Activated T-helper 17 cell treated with anti-CD3 and anti-CD28 coated beads, Interleukin-2, amount 50 U/mL, for 72 hours (primary cell): ENCODE measurements at regions not wholly inside any gene's neighbourhood (a gene's known extent, or its start where the extent isn't known, plus 50 kb on each side); places are given as distances from the start of the nearest gene placed in this dataset.
A peak's percentile ranks its signal among the peaks of the same experiment; 100 is the strongest.
"Not testable (repeated sequence)": the region's sequence is repeated elsewhere in the genome, so short reads cannot be mapped to it uniquely, and the experiment has no call there.

ENCODE experiments used
- ATAC-seq: fragments of 150-1000 bp; cut with Tn5 transposase; replicated peaks from 2 replicates; pipeline ENCODE4 v1.10.0; 2021; ENCODE audit warnings: mild to moderate bottlenecking, moderate library complexity
- H3K27ac Mint-ChIP-seq: one replicate; pipeline ENCODE4 v1.8.0; 2022; ENCODE audit warnings: mixed read lengths
- H3K27me3 Mint-ChIP-seq: one replicate; pipeline ENCODE4 v1.8.0; 2022; ENCODE audit warnings: mixed read lengths
- H3K36me3 Mint-ChIP-seq: one replicate; pipeline ENCODE4 v1.8.0; 2022; ENCODE audit warnings: low read depth, mild to moderate bottlenecking, mixed read lengths
- H3K4me1 Mint-ChIP-seq: one replicate; pipeline ENCODE4 v1.8.0; 2022; ENCODE audit warnings: mixed read lengths
- H3K4me3 Mint-ChIP-seq: one replicate; pipeline ENCODE4 v1.8.0; 2022; ENCODE audit warnings: mild to moderate bottlenecking, mixed read lengths
- H3K9me3 Mint-ChIP-seq: one replicate; pipeline ENCODE4 v1.8.0; 2022; ENCODE audit warnings: mixed read lengths

DNA sequence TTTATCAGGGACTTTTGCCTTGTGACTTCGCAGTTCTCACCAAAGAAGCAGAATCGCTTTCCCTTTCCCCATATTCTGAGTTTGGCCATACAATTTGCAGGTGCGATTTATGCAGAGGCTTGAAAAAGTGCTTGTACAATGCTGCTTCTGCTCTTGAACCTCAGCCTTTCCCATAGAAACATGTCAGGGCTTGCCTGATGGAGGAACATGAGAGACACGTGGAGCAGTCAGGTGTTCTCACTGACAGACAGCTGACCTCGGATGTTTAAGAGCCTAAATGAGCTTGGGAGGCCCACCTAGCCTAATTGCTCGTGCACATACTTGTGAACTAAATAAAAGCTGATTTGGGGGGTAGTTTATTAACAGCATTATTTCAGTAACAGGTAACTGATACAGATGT lies 290.0 kb downstream of the S1PR1 start:
- ATAC-seq, result no peak
- Mint-ChIP-seq H3K4me3 (no peak overlapping the region), H3K27ac (no peak overlapping the region), H3K4me1 (no peaks in the 10 kb centered on the region), H3K27me3 (peaks cover 20% of the 10 kb centered on the region), H3K36me3 (no peaks in the 10 kb centered on the region), H3K9me3 (no peaks in the 10 kb centered on the region)

DNA sequence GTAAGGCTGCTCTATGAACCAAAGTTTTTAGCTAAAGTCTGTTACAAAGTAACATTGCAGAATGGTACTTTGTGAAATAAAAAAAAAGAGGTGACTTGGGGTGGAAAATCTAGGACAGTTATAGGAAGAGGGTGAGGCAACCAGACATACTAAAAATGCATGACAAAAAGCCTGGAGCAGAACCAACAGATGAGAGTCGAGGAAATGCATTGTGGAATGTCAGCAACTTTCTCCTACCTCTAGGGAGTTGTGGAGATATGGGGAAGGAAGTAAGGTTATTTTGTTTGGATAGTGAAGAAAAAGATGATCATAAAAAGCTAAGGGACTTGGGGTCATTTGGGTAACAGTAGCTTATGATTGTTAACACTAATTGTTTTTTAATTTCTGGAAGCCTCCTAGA lies 295.6 kb downstream of the S1PR1 start:
- H3K36me3 Mint-ChIP-seq, result no peaks in the 10 kb centered on the region
- H3K27ac Mint-ChIP-seq, result no peak overlapping the region
- H3K4me3 Mint-ChIP-seq, result no peak overlapping the region
- no peaks in the 10 kb centered on the region for H3K4me1 Mint-ChIP-seq
- ATAC-seq, result no peak
- H3K27me3 Mint-ChIP-seq, result peaks cover 16% of the 10 kb centered on the region
- H3K9me3 Mint-ChIP-seq, result no peaks in the 10 kb centered on the region

DNA sequence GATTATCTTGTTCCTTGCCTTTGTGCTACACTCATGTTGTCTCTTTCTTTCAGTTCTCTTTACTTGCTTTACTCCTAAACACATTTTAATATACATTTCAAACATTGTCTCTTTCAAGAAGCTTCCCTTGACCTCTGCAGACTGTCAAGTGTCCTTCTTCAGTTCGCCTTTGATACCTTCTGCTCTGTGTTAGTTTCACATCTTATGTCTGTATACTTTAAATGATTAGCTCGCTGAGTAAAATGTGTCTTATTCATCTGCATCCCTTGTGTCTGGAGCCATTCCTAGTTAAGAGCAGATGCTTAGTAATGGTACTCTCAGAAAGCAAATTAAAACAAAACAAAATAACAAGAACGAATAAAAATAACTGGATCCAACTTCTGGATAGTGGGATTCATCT lies 303.3 kb downstream of the S1PR1 start:
- Mint-ChIP-seq H3K9me3 (no peaks in the 10 kb centered on the region), H3K4me1 (no peaks in the 10 kb centered on the region), H3K36me3 (no peaks in the 10 kb centered on the region), H3K4me3 (no peak overlapping the region), H3K27me3 (peaks cover 10% of the 10 kb centered on the region), H3K27ac (no peak overlapping the region)
- ATAC-seq, result no peak

DNA sequence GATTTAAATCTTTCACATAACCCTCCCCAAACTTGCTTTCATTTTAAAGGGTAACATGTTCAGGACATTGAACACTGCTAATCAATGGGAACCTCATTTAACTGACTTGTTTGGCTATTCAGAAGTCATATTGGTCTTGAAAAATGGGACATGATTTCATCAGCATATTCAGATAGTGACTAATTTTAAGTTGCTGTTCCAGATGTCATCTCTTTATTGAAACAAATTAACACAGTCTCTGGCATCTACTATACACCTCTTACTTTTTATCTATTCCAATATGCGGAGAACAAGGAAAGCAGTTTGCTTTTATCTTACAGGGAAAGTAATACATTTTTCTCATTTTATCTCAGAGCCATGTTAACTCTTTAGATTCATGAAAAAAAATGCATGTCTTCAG lies 310.1 kb downstream of the S1PR1 start:
- Mint-ChIP-seq H3K27ac (no peak overlapping the region), H3K27me3 (no peaks in the 10 kb centered on the region), H3K4me1 (no peaks in the 10 kb centered on the region), H3K9me3 (no peaks in the 10 kb centered on the region), H3K36me3 (no peaks in the 10 kb centered on the region), H3K4me3 (no peak overlapping the region)
- no peak for ATAC-seq

DNA sequence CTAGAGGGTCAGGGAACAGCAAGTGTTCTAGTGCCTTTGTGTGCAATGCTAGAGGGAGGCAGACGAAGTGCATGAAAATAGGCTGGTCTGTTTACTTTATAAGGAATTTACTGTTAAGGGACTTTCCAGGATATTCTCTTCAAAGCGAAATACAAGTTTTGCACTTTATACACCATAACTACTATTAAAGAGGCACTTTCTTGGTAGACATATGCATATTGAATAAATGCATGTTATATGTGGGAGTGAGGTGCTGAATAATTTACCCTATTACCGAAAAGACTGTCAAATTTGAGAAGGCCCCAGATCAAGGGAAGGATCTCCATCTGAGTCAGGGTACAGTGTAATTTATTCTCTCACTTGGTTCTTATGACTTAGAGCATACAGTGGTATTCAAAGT lies 310.5 kb downstream of the S1PR1 start:
- Mint-ChIP-seq H3K9me3 (no peaks in the 10 kb centered on the region), H3K4me3 (no peak overlapping the region), H3K36me3 (no peaks in the 10 kb centered on the region), H3K4me1 (no peaks in the 10 kb centered on the region), H3K27ac (no peak overlapping the region), H3K27me3 (no peaks in the 10 kb centered on the region)
- ATAC-seq, result no peak

DNA sequence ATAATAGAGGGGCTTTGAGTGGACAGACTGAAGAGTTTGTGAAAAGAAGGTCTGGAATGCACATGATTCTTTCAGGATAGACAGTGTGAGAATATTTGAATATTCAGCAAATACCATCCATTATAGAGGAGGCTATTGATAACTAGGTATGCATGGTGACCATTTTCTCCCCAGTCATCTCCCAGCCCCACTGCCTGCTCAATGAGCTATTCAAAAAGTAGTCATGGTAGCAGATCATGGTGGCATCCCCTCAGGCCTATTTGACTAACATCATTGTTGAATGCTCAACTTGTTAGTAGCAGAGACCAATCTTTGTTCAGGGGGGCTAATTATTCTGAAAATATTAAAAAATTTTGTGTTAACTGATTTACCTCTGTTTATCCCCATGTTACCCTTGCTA lies 311.6 kb downstream of the S1PR1 start:
- Mint-ChIP-seq H3K27ac (no peak overlapping the region), H3K9me3 (no peaks in the 10 kb centered on the region), H3K27me3 (no peaks in the 10 kb centered on the region), H3K36me3 (no peaks in the 10 kb centered on the region), H3K4me3 (no peak overlapping the region), H3K4me1 (no peaks in the 10 kb centered on the region)
- no peak for ATAC-seq

DNA sequence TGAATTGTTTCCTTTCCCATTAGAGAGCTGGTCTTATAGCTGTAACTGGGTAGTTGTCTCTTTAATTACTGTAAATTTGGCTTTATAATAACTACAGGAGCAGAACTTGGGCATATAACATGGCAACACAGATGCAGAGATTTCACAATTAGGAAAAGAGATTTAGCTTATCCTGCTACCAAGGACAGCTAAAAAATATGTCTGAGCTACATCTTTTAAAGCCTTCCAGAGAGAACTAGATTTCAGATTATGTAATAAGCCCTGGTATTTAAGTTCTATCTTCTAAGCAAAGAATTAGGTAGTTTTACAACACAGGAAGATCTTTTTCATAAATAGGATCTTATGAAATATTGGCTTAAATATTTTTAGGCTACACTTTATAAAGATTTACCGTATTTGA lies 313.8 kb downstream of the S1PR1 start:
- Mint-ChIP-seq H3K4me1 (no peaks in the 10 kb centered on the region), H3K9me3 (no peaks in the 10 kb centered on the region), H3K27ac (no peak overlapping the region), H3K27me3 (no peaks in the 10 kb centered on the region), H3K36me3 (no peaks in the 10 kb centered on the region), H3K4me3 (no peak overlapping the region)
- ATAC-seq, result no peak

DNA sequence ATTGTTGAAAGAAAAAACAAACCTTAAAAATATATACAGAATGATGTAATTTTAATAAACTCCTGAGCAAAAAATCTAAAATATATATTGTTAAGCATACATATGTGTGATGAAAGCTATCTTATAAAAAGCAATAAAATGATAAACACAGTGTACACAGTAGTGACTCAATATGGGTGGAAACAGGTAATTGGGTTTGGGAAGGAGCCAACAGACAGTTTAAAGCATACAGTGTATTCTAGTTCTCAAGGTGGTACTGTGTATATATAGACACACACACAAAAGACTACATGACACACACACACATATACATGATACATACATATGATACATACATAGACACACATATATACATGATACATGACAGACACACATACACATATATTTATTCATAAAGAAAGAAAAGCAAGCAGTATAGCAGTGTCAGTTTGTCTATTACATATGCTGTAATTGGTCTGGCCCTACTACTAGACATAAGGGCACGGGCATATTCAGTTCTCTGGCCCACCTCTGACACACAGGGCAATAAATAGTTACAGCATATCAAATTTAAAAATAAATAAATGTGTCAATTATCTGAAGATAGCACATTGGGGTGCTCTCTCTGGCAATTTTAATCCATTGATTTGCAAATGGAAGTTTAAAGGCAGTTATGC lies 330.2 kb downstream of the S1PR1 start:
- Mint-ChIP-seq H3K36me3 (no peaks in the 10 kb centered on the region), H3K27ac (no peak overlapping the region), H3K9me3 (no peaks in the 10 kb centered on the region), H3K4me1 (no peaks in the 10 kb centered on the region), H3K27me3 (peaks cover 13% of the 10 kb centered on the region), H3K4me3 (no peak overlapping the region)
- no peak for ATAC-seq

DNA sequence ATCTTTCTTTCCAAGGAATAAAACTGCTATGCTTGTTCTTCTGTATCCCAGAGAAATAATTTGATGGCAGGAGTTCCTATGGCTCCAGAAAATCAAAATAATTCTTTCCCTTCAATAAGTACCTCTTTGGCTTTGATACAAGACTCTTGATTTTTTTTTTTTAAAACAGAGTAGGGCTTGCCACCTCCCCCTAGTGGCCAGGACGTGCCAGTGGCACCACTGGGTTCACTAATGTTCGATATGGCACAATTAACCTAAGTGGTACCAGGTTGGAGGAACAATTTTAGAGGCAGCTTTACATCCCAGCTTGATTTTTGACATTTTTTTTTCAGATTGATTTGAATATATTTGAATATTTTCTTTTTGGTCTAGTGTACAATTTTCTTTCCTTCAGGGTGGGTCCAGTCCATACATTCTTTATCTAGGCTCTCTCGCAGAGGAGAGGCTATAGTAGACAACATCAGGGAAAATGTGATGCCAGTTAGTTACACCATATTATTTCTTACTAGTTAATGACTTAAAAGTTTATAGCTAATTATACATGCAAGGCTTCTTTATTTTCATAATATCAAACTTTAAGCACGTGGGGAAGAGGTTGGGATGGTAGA lies 330.9 kb downstream of the S1PR1 start:
- Mint-ChIP-seq H3K4me3 (no peak overlapping the region), H3K27me3 (peaks cover 13% of the 10 kb centered on the region), H3K4me1 (no peaks in the 10 kb centered on the region), H3K36me3 (no peaks in the 10 kb centered on the region), H3K9me3 (no peaks in the 10 kb centered on the region), H3K27ac (no peak overlapping the region)
- peak; percentile 60 for ATAC-seq

DNA sequence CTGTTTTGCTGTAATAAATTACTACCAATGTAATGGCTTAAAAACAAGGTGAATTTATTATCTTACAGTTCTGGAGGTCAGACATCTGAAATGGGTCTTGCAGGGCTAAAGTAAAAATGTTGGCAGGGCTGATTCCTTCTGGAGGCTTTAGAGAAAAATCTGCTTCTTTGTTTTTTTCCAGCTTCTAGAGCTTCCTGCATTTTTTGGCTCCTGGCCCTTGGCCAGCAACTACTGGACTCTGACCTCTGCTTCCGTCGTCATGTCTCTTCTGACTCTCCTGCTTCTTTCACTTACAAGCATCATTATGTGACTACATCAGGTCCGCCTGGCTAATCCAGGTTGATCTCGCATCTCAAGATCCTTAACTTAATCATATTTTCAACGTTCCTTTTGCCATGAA lies 350.9 kb downstream of the S1PR1 start:
- Mint-ChIP-seq H3K36me3 (no peaks in the 10 kb centered on the region), H3K4me3 (no peak overlapping the region), H3K27me3 (peaks cover 11% of the 10 kb centered on the region), H3K9me3 (no peaks in the 10 kb centered on the region), H3K27ac (no peak overlapping the region), H3K4me1 (no peaks in the 10 kb centered on the region)
- no peak for ATAC-seq

DNA sequence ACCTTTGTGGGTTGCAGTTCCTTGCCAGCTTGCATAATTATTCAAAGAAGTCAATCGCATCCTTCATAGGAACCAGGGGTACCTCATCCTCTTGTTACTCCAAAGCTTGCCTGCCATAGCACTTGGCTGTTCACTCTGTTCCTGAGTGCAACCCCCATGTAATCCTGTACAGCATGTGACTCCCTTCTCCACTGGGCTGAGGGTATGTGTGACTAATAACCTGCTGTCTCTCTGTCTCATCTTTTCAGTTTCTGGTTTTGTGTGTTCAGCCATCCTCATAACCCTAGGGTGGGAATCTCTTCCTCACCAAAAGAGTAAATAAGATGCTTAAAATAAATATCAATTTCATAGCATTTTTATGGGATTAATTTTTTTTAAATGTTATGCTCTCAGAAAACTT lies 351.9 kb downstream of the S1PR1 start:
- ATAC-seq, result no peak
- Mint-ChIP-seq H3K36me3 (no peaks in the 10 kb centered on the region), H3K4me3 (no peak overlapping the region), H3K4me1 (no peaks in the 10 kb centered on the region), H3K27me3 (peaks cover 7% of the 10 kb centered on the region), H3K27ac (no peak overlapping the region), H3K9me3 (no peaks in the 10 kb centered on the region)

DNA sequence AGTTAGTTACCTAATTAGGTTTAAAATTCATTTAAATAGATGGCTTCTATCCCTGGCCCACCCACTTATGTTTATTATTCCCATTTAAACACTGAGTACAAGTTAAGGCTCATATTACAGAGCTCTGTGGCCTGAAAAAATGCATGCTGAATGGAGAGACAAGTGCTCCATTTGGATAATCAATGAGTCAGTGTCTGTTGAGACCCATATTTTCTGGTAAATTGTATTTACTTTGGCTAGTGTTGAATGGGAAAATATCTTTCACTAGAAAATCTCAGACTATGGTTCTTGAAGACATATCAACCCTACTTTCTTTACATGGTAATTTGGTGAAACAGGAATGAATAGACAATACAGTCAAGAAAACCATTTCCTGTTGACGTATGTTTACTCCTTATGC lies 356.0 kb downstream of the S1PR1 start:
- H3K9me3 Mint-ChIP-seq, result no peaks in the 10 kb centered on the region
- no peak for ATAC-seq
- H3K4me1 Mint-ChIP-seq, result no peaks in the 10 kb centered on the region
- peaks cover 12% of the 10 kb centered on the region for H3K27me3 Mint-ChIP-seq
- no peak overlapping the region for H3K27ac Mint-ChIP-seq
- H3K36me3 Mint-ChIP-seq, result no peaks in the 10 kb centered on the region
- H3K4me3 Mint-ChIP-seq, result no peak overlapping the region

DNA sequence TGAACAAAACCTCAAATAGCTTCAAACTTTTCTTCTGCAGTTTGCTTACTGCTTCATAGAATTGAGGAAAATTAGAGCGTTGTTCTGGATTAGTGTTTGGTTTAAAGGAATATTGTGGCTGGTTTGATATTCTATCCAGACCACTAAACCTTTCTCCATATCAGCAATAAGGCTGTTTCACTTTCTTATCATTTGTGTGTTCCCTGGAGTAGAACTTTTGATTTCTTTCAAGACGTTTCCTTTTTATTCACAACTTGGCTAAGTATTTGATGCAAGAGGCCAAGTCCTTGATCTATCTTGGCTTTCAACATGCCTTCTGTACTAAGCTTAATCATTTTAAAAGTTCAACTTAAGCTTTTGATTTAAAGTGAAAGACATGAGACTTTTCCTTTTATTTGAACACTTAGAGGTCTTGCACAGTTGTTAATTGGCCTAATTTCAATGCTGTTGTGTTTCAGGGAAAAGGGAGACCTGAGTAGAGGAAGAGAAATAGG lies 359.1 kb downstream of the S1PR1 start:
- H3K4me1 Mint-ChIP-seq, result no peaks in the 10 kb centered on the region
- ATAC-seq, result no peak
- H3K9me3 Mint-ChIP-seq, result no peaks in the 10 kb centered on the region
- H3K36me3 Mint-ChIP-seq, result no peaks in the 10 kb centered on the region
- no peak overlapping the region for H3K27ac Mint-ChIP-seq
- H3K27me3 Mint-ChIP-seq, result peaks cover 5% of the 10 kb centered on the region
- no peak overlapping the region for H3K4me3 Mint-ChIP-seq

DNA sequence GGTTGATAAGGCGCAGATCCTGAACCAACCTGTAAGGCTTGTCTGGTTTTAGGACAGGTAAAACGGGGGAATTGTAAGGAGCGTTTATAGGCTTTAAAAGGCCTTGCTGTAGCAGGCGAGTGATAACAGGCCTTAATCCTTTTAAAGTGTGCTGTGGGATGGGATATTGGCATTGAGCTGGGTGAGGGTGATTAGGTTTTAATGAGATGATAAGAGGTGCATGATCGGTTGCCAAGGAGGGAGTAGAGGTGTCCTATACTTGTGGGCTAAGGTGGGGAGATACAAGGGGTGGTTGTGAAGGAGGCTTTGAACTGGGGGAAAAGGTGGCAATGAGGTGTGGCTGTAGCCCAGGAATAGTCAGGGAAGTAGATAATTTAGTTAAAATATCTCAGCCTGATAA lies 363.8 kb downstream of the S1PR1 start:
- H3K27ac Mint-ChIP-seq, H3K4me1 Mint-ChIP-seq, ATAC-seq, H3K36me3 Mint-ChIP-seq, H3K4me3 Mint-ChIP-seq, H3K9me3 Mint-ChIP-seq: not testable (repeated sequence)
- peaks cover 12% of the 10 kb centered on the region for H3K27me3 Mint-ChIP-seq

DNA sequence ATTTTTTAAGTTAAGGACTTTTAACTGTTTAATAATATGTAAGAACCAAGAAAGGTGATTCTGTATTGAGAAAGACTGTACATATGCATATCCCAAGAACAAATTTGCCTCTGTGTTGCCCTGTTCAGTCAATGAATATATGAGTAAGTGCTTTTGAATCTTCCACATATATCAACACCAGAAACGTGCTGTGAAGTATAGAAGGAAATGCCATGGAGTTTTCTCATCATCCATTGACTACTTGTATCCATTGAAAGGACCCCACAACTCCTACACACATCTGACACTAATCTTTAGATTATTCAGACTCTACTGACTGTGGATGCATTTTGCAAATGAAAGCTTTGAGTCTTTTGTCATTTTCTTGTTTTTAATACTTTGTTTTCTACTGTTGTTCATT lies 366.9 kb downstream of the S1PR1 start:
- no peak overlapping the region for H3K27ac Mint-ChIP-seq
- H3K4me1 Mint-ChIP-seq, result no peaks in the 10 kb centered on the region
- no peak for ATAC-seq
- no peaks in the 10 kb centered on the region for H3K36me3 Mint-ChIP-seq
- H3K27me3 Mint-ChIP-seq, result peaks cover 24% of the 10 kb centered on the region
- H3K9me3 Mint-ChIP-seq, result no peaks in the 10 kb centered on the region
- no peak overlapping the region for H3K4me3 Mint-ChIP-seq

DNA sequence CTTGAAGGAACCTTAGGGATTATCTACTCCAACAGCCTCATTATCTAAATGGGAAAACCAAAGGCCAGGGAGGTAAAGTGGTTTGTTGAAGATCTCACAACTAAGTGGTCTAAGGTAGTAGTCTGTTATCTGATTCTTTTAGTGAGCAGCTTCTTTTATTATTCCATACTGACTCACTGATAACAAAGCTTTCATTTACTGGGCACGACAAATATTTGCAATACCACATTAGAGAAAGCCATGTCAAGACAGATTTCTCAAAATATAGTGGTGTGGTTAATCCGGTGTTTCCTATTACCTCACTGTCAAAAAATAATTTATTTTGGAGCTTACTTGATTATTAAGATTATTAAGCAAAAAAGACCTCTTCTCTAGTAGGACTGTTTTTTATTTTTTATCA lies 369.1 kb downstream of the S1PR1 start:
- H3K4me3 Mint-ChIP-seq, result no peak overlapping the region
- no peaks in the 10 kb centered on the region for H3K36me3 Mint-ChIP-seq
- ATAC-seq, result no peak

More for the DNA sequence above, 369.1 kb downstream of the S1PR1 start:
- Mint-ChIP-seq H3K27ac (no peak overlapping the region), H3K27me3 (peaks cover 27% of the 10 kb centered on the region), H3K4me1 (no peaks in the 10 kb centered on the region), H3K9me3 (peaks cover 7% of the 10 kb centered on the region)
